MG63 (cell line): ENCODE measurements at regions not wholly inside any gene's neighbourhood (a gene's known extent, or its start where the extent isn't known, plus 50 kb on each side); places are given as distances from the start of the nearest gene placed in this dataset.
"Not testable (repeated sequence)": the region's sequence is repeated elsewhere in the genome, so short reads cannot be mapped to it uniquely, and the experiment has no call there.

Experiments
- DNase-seq: peaks from one replicate; pipeline ENCODE4 v3.0.0-alpha.2; 2020
- H3K27me3 ChIP-seq: fragments of 250-450 bp; sonication (Bioruptor Pico); 2 replicates; pipeline ENCODE4 v1.5.1; 2020; ENCODE audit warnings: mild to moderate bottlenecking, moderate library complexity
- H3K36me3 ChIP-seq: fragments of 250-450 bp; sonication (Bioruptor Pico); 2 replicates; pipeline ENCODE4 v1.5.1; 2020; ENCODE audit warnings: mild to moderate bottlenecking, moderate library complexity
- H3K4me3 ChIP-seq: fragments of 250-450 bp; sonication (Bioruptor Pico); 2 replicates; pipeline ENCODE4 v1.5.1; 2020; ENCODE audit warnings: mild to moderate bottlenecking, moderate library complexity
- H3K9me3 ChIP-seq: fragments of 250-450 bp; sonication (Bioruptor Pico); 2 replicates; pipeline ENCODE4 v1.5.1; 2020; ENCODE audit warnings: mild to moderate bottlenecking, moderate library complexity

DNA sequence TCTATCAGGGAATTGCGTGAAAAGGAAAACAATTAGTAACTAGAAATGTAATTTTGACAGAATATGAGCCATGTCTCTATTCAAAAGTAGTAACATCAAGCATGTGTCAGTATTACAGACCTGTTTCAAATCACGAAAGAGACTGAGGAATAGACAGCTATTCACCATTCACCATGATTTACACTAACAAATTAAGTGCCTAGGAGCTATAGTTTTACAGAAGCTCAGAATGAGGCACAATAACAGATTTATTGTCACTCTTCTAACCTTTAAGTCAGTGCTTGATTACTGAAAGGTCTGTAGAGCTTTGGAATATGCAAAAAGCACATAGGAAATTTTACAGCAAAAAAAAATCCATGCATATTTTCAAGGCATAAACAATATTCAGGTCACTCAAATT lies 208.2 kb downstream of the SLCO4C1 start:
- 0 out of 2 replicates have a peak, but pooled peaks cover 3% of the 10 kb centered on the region for H3K27me3 ChIP-seq
- H3K4me3 ChIP-seq = no peak overlapping the region
- H3K9me3 ChIP-seq = no peaks in the 10 kb centered on the region

DNA sequence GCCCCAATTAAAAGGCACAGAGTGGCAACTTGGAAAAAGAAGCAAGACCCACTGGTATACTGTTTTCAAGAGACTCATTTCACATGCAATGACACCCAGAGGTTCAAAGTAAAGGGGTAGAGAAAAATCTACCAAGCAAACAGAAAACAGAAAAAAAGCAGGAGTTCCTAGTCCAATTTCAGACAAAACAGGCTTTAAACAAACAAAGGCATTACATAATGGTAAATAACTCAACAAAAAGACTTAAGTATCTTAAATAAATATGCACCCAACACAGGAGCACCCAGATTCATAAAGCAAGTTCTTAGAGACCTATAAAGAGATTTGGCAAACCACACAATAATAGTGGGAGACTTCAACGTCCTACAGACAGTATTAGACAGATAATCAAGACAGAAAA lies 215.8 kb downstream of the SLCO4C1 start:
- no peaks in the 10 kb centered on the region for H3K36me3 ChIP-seq
- H3K4me3 ChIP-seq = no peak overlapping the region
- H3K27me3 ChIP-seq = no peaks in the 10 kb centered on the region
- DNase-seq = no peak
- H3K9me3 ChIP-seq = no peaks in the 10 kb centered on the region

More for the DNA sequence above, 208.2 kb downstream of the SLCO4C1 start:
- no peaks in the 10 kb centered on the region for H3K36me3 ChIP-seq
- DNase-seq = no peak

DNA sequence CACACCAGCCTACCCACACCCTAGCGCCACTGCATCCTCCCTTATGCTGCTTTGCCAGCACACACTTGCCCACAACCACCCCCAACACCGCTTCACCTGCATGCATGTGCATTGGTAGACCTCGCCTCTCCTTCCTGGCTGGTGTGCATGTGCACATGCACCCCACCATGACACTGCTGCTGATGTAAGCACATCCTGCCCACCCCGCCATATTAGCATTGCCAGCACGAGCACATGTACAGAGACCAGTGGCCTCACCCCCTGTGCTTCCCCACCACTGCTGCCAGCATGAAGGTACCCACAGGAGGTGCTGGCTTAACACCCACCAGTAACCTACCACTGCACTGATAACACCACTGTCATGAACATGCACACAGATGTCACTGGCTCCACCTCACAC lies 218.2 kb downstream of the SLCO4C1 start:
- DNase-seq = no peak
- no peak overlapping the region for H3K4me3 ChIP-seq
- H3K36me3 ChIP-seq = no peaks in the 10 kb centered on the region
- H3K27me3 ChIP-seq = no peaks in the 10 kb centered on the region; the same call in 1 of the 2 replicates
- no peaks in the 10 kb centered on the region for H3K9me3 ChIP-seq

DNA sequence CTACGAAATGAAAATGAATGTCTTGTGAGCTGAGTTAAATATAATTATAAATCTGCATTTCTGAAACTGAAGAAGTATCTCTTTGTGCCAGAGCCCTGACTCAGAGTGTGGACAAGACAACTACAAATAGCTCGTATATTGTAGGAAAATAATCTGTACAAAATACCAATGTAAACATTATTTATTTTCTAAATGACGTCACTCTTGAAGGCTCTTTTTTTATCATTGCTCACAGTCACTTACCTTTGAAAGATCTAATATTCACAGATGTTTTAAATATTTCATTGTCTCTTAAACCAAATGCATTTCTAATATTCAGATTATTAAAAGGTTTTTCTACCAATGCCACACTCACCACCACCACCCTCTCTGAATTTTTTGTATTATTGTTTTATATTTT lies 226.1 kb downstream of the SLCO4C1 start:
- peaks cover 3% of the 10 kb centered on the region for H3K27me3 ChIP-seq
- DNase-seq = no peak
- H3K9me3 ChIP-seq = no peaks in the 10 kb centered on the region
- no peaks in the 10 kb centered on the region for H3K36me3 ChIP-seq
- no peak overlapping the region for H3K4me3 ChIP-seq

DNA sequence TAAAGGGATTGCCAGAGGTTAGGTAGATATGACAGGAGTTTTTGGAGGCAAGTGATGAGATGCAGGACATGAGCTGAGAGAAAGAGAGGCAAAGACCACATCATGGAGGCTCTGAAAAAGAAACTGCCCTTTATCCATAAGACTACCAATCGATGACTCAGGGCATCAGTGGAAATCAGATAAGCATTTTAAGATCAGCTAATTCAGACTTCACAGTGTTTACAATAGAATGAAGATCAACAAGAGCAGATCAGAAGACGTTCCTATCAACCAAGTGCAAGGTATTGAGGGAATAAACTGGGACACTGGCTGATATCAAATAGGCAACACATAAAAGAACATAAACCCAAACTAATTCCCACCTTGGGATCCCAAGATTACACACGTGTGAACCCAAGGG lies 227.2 kb downstream of the SLCO4C1 start:
- DNase-seq = no peak
- Histone ChIP-seq H3K27me3 (peaks cover 3% of the 10 kb centered on the region), H3K9me3 (no peaks in the 10 kb centered on the region), H3K4me3 (no peak overlapping the region), H3K36me3 (no peaks in the 10 kb centered on the region)

DNA sequence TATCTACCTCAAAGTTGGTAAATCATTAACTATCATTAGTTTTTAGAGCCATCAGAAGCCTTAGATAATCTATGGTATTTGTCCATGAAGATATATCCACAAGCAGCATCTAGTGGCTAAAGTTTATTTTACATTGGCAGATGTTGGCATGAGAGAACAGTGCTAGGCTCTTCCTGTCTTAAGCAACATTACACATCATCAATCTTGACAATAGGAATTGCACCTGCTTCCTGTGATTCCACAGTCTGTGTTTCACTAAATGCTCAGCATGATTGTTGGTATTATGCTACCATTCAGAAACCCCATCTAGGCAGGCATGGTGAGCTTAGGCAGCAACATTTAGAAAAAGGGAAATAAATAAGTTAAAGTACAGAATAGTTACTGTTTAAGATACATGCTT lies 246.6 kb downstream of the SLCO4C1 start:
- H3K9me3 ChIP-seq = no peaks in the 10 kb centered on the region
- H3K4me3 ChIP-seq = no peak overlapping the region
- no peaks in the 10 kb centered on the region for H3K27me3 ChIP-seq
- no peaks in the 10 kb centered on the region for H3K36me3 ChIP-seq
- DNase-seq = no peak

DNA sequence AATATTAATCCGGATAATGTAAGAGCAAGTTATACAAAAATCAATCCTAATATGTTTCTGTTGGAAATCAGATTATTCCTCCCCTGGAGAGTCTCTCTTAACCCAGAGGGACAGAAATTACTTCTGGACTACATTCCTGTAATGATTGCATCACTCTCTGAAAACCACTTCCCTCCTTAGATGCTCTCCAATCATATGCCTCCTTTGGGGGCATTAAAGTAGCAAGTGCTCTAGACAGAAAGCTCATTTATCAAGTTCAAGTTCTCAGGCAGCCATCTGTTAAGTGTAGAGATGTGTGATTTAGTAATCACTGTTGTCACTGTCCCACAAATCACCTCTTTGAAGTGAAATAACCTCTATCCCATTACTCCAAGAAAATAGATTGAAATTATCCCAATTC lies 247.1 kb downstream of the SLCO4C1 start:
- H3K4me3 ChIP-seq = no peak overlapping the region
- no peaks in the 10 kb centered on the region for H3K9me3 ChIP-seq
- no peaks in the 10 kb centered on the region for H3K36me3 ChIP-seq
- H3K27me3 ChIP-seq = no peaks in the 10 kb centered on the region
- DNase-seq = no peak

DNA sequence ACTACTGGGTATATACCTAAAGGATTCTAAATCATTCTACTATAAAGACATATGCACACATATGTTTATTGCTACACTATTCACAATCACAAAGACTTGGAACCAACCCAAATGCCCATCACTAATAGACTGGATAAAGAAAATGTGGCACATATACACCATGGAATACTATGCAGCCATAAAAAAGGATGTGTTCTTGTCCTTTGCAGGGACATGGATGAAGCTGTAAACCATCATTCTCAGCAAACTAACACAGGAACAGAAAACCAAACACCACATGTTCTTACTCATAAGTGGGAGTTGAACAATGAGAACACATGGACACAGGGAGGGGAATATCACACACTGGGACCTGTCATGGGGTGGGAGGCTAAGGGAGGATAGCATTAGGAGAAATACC lies 249.0 kb downstream of the SLCO4C1 start:
- not testable (repeated sequence) for H3K27me3 ChIP-seq, H3K36me3 ChIP-seq, H3K4me3 ChIP-seq

DNA sequence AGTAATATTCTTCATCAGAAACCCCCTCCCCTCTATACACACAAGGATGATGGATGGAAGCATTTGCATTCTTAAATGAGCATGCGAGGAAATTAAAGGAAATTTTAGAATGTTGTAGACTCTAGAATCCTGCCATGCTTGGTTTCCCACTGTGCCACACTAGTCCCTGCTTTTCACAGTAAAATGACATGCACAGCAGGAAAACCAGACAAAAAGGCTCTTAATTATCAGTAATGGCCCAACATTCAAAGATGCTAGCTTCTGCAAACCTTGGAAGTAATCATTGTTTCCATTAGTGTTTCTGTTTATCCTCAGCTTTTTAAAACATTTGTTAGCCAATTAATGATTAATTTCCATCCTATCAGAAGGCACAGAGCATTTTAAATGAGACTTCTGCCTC lies 255.8 kb downstream of the SLCO4C1 start:
- H3K9me3 ChIP-seq = no peaks in the 10 kb centered on the region
- H3K27me3 ChIP-seq = no peaks in the 10 kb centered on the region
- no peaks in the 10 kb centered on the region for H3K36me3 ChIP-seq
- DNase-seq = no peak
- no peak overlapping the region for H3K4me3 ChIP-seq

More for the DNA sequence above, 249.0 kb downstream of the SLCO4C1 start:
- not testable (repeated sequence) for H3K9me3 ChIP-seq, DNase-seq

DNA sequence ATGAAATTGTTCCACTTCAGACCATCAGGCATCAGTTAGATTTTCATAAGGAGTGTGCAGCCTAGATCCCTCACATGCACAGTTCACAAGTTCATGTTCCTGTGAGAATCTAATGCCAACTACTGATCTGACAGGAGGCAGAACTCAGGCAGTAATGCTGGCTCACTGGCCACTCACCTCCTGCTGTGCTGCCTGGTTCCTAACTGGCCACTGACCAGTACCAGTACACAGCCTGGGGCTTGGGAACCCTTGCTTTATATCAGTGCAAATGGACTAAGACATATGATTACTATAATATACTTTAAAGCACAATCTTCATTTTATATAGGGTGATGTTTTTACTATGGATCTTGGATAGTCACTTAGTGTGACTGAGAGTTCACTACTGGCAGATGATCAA lies 259.2 kb downstream of the SLCO4C1 start:
- H3K9me3 ChIP-seq = no peaks in the 10 kb centered on the region
- no peak overlapping the region for H3K4me3 ChIP-seq
- no peaks in the 10 kb centered on the region for H3K36me3 ChIP-seq
- no peaks in the 10 kb centered on the region for H3K27me3 ChIP-seq
- DNase-seq = no peak

DNA sequence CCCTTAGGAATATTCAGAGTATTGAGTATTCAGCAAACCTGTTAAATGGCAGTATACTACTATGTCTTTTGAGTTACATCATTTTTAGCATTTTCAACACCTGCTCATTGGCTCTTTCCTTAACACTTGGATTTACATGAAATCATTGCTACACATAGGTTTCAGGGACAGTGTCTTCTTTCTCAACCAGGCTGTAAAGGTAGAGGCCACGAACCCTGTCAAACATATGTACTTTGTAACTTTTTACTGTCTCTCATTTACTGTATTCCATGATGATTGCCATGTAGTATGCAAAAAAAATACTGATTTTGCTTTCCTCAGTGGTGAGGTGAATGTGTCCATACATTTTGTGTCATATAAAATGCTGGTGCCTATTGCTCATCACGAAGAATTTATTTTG lies 264.4 kb downstream of the SLCO4C1 start:
- Histone ChIP-seq H3K27me3 (no peaks in the 10 kb centered on the region), H3K9me3 (no peaks in the 10 kb centered on the region), H3K36me3 (no peaks in the 10 kb centered on the region), H3K4me3 (no peak overlapping the region)
- DNase-seq = no peak

DNA sequence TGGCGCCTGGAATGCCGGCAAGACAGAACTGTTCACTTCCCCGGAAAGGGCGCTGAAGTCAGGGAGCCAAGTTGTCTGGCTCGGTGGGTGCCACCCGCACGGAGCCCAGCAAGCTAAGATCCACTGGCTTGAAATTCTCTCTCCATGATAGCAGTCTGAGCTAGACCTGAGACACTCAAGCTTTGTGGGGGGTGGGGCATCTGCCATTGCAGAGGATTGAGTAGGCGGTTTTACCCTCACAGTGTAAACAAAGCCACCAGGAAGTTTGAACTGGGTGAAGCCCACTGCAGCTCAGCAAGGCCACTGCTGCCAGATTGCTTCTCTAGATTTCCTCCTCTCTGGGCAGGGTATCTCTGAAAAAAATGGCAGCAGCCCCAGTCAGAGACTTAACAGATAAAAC lies 277.4 kb downstream of the SLCO4C1 start:
- H3K9me3 ChIP-seq = no peaks in the 10 kb centered on the region
- H3K36me3 ChIP-seq = no peaks in the 10 kb centered on the region
- H3K27me3 ChIP-seq = 0 out of 2 replicates have a peak, but pooled peaks cover 2% of the 10 kb centered on the region
- no peak overlapping the region for H3K4me3 ChIP-seq
- DNase-seq = no peak

DNA sequence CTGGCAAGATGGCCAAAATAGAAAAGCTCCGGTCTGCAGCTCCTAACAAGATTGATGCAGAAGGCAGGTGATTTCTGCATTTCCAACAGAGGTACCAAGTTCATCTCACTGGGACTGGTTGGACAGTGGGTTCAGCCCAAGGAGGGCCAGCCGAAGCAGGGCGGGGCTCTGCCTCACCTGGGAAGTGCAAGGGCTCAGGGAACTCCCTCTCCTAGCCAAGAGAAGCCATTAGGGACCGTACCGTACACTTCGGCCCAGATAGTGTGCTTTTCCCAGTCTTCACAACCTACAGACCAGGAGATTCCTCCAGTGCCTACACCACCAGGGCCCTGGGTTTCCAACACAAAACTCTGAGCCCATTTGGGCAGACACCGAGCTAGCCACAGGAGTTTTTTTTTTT lies 277.8 kb downstream of the SLCO4C1 start:
- H3K27me3 ChIP-seq = 0 out of 2 replicates have a peak, but pooled peaks cover 2% of the 10 kb centered on the region
- no peaks in the 10 kb centered on the region for H3K36me3 ChIP-seq
- DNase-seq = no peak
- H3K4me3 ChIP-seq = no peak overlapping the region
- no peaks in the 10 kb centered on the region for H3K9me3 ChIP-seq

DNA sequence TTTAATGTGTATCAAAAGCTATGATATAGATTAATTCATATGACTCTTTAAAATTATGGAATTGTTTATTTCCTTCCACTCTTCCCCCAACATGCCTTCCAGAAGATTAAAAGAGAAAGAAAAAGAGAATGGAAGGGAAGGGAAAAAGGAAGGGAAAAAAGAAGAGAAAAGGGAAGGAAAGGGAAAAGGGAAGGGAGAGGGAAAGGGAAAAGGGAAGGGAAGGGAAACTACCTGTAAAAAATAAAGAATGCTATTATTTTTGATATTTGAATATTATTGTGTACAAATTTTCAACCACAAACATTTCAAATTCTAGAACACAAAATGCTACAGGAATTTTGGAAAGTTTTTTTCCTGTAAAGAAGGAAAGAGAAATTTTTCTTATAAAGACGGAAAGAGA lies 281.7 kb downstream of the SLCO4C1 start:
- Histone ChIP-seq H3K9me3 (no peaks in the 10 kb centered on the region), H3K4me3 (no peak overlapping the region), H3K27me3 (0 out of 2 replicates have a peak, but pooled peaks cover 2% of the 10 kb centered on the region), H3K36me3 (no peaks in the 10 kb centered on the region)
- no peak for DNase-seq

DNA sequence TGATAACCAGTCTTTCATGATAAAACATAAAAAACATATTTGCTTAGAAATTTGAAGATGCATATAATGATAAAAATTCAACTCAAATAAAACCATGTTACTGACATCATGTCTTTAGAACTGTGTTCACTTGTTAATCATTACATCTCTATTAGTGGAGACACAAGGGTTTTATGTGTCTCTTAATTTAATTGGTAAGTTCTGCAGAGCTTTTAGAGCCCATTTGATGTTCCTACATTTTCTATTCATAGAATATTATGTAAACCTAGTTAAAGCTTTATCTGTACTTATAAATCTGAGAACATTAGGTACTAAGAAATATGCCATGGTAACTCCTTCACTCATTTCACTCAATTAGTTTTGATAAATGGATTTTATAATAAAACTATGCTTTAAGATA lies 285.4 kb downstream of the SLCO4C1 start:
- no peaks in the 10 kb centered on the region for H3K9me3 ChIP-seq
- DNase-seq = no peak
- H3K27me3 ChIP-seq = no peaks in the 10 kb centered on the region
- H3K4me3 ChIP-seq = no peak overlapping the region
- no peaks in the 10 kb centered on the region for H3K36me3 ChIP-seq

DNA sequence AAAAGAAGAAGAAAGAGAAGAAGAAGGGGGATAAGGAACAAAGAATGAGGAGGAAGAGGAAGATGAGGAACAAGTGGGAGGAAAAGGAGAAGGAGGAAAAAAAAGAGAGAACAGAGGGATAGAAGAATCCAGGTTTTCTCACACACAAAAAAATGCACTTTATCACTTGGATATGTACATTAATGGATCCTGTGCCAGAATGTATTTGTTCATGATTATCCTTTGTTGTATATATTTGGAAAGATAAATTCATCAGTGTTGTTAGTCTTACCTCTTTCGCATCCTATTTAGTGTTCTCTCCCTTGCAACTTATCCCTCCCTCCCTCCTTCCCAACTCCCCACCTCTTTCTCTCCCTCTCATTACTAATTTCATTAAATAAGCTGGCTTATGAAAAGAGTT lies 298.8 kb downstream of the SLCO4C1 start:
- Histone ChIP-seq H3K27me3 (peaks cover 2% of the 10 kb centered on the region; the same call in 1 of the 2 replicates), H3K9me3 (no peaks in the 10 kb centered on the region), H3K4me3 (no peak overlapping the region), H3K36me3 (no peaks in the 10 kb centered on the region)
- DNase-seq = no peak

DNA sequence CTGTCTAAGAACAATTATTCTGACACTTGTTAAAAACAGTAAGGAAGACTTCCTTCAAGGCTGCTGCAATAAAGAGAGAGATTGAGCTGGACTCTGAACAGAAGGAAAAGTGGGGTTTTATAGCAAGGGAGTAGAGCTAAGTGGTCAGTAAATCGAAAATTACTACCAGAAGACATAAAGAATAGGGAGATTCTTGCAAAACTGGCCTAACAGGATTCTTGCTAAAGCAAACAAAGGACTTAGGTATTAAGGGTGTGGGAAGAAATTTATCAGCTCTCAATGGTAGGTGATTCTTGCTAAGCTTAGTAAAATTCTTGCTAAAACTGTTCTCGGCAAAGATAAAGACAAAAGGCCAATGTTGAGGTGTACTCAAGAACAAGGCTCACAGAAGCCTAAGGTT lies 300.5 kb downstream of the SLCO4C1 start:
- H3K4me3 ChIP-seq = no peak overlapping the region
- no peaks in the 10 kb centered on the region for H3K9me3 ChIP-seq
- H3K36me3 ChIP-seq = no peaks in the 10 kb centered on the region
- no peak for DNase-seq
- H3K27me3 ChIP-seq = peaks cover 2% of the 10 kb centered on the region; the same call in 1 of the 2 replicates

DNA sequence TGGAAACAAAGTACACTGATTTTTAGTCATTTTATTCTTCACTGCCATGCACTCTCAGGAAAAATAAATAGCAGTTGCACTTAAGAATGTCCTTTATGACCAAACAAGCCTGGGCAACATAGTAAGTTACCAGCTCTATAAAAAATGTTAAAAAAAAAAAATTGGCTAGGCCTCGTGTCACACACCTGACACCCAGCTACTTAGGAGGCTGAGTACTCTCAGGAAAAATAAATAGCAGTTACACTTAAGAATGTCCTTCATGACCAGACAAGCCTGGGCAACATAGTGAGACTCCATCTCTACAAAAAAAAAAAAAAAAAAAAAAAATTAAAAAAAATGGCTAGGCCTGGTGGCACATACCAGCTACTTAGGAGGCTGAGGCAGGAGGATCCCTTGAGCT lies 304.6 kb downstream of the SLCO4C1 start:
- H3K36me3 ChIP-seq = no peaks in the 10 kb centered on the region
- 0 out of 2 replicates have a peak, but pooled peaks cover 2% of the 10 kb centered on the region for H3K27me3 ChIP-seq
- no peak for DNase-seq
- no peak overlapping the region for H3K4me3 ChIP-seq
- H3K9me3 ChIP-seq = no peaks in the 10 kb centered on the region

DNA sequence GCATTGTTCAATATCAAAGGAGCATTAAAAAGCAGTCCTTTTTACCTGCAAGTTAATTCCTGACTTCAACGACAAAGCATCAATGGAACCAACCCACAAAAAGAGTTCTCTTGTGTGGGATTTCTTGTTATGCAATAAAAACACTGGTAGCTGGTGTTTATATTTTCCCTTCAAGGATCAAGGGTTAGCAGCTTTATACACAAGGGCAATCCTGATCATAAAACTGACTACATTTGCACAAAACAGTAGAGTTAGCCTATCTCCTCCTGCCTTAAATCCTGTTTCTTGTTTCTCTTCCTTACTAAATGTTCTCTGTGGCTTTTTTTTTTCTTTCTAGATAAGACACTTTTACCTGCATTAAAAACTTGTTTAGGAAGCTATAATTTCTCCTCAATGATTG lies 306.4 kb downstream of the SLCO4C1 start:
- Histone ChIP-seq H3K27me3 (0 out of 2 replicates have a peak, but pooled peaks cover 2% of the 10 kb centered on the region), H3K9me3 (no peaks in the 10 kb centered on the region), H3K4me3 (no peak overlapping the region), H3K36me3 (no peaks in the 10 kb centered on the region)
- no peak for DNase-seq
